ENCODE measurements at regions not wholly inside any gene's neighbourhood (a gene's known extent, or its start where the extent isn't known, plus 50 kb on each side); places are given as distances from the start of the nearest gene placed in this dataset.

- DNase-seq: no peak
These were observed 379.5 kb upstream of the JAG1 start for GRCh38 chr20:11053310-11053709.

- DNase-seq: no peak
These were observed 380.6 kb upstream of the JAG1 start for GRCh38 chr20:11054266-11054993.

GRCh38 chr20:11056414-11056813 is 382.6 kb upstream of the JAG1 start:
- no peak for DNase-seq

GRCh38 chr20:11057624-11058023 is 383.8 kb upstream of the JAG1 start:
- DNase-seq: no peak

GRCh38 chr20:11059659-11060058 is 385.9 kb upstream of the JAG1 start:
- DNase-seq: no peak

GRCh38 chr20:11060423-11061185 is 386.8 kb upstream of the JAG1 start:
- DNase-seq: no peak

- no peak for DNase-seq
These were observed 389.6 kb upstream of the JAG1 start for GRCh38 chr20:11063444-11063843.

GRCh38 chr20:11064946-11065345 is 391.1 kb upstream of the JAG1 start:
- no peak for DNase-seq

GRCh38 chr20:11067359-11067758 is 393.6 kb upstream of the JAG1 start:
- DNase-seq: no peak

GRCh38 chr20:11072982-11073381 is 399.2 kb upstream of the JAG1 start:
- no peak for DNase-seq

- no peak for DNase-seq
These were observed 402.8 kb upstream of the JAG1 start for GRCh38 chr20:11076434-11077105.

GRCh38 chr20:11077226-11077625 is 403.4 kb upstream of the JAG1 start:
- DNase-seq: no peak

GRCh38 chr20:11080010-11080409 is 406.2 kb upstream of the JAG1 start:
- DNase-seq: no peak

- DNase-seq: no peak
These were observed 407.1 kb upstream of the JAG1 start for GRCh38 chr20:11080781-11081377.

GRCh38 chr20:11083841-11084240 is 410.0 kb upstream of the JAG1 start:
- DNase-seq: no peak

GRCh38 chr20:11084508-11084907 is 410.7 kb upstream of the JAG1 start:
- no peak for DNase-seq

- DNase-seq: no peak
These were observed 413.2 kb upstream of the JAG1 start for GRCh38 chr20:11086970-11087369.

GRCh38 chr20:11090751-11091150 is 417.0 kb upstream of the JAG1 start:
- DNase-seq: no peak

GRCh38 chr20:11091511-11091910 is 417.7 kb upstream of the JAG1 start:
- no peak for DNase-seq

GRCh38 chr20:11092151-11092550 is 418.4 kb upstream of the JAG1 start:
- no peak for DNase-seq

GRCh38 chr20:11094196-11094595 is 420.4 kb upstream of the JAG1 start:
- no peak for DNase-seq

- no peak for DNase-seq
These were observed 420.9 kb upstream of the JAG1 start for GRCh38 chr20:11094711-11095110.

GRCh38 chr20:11098888-11099287 is 425.1 kb upstream of the JAG1 start:
- no peak for DNase-seq

- no peak for DNase-seq
These were observed 427.4 kb upstream of the JAG1 start for GRCh38 chr20:11101243-11101642.
